Dedifferentiated amniotic fluid mesenchymal stem cell (primary cell): ENCODE measurements at regions not wholly inside any gene's neighbourhood (a gene's known extent, or its start where the extent isn't known, plus 50 kb on each side); places are given as distances from the start of the nearest gene placed in this dataset.
"Not testable (repeated sequence)": the region's sequence is repeated elsewhere in the genome, so short reads cannot be mapped to it uniquely, and the experiment has no call there.

ENCODE experiments used
- DNase-seq: peaks from one replicate; pipeline ENCODE4 v3.0.0-alpha.2; 2016; ENCODE audit errors: extremely low spot score

DNA sequence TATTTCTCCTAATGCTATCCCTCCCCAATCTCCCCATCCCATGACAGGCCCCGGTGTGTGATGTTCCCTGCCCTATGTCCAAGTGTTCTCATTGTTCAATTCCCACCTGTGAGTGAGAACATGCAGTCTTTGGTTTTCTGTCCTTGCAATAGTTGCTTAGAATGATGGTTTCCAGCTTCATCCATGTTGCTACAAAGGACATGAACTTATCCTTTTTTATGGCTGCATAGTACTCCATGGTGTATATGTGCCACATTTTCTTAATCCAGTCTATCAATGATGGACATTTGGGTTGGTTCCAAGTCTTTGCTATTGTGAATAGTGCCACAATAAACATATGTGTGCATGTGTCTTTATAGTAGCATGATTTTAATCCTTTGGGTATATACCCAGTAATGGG is 51.3 kb upstream of the RIOK2 start:
- DNase-seq: not testable (repeated sequence)

DNA sequence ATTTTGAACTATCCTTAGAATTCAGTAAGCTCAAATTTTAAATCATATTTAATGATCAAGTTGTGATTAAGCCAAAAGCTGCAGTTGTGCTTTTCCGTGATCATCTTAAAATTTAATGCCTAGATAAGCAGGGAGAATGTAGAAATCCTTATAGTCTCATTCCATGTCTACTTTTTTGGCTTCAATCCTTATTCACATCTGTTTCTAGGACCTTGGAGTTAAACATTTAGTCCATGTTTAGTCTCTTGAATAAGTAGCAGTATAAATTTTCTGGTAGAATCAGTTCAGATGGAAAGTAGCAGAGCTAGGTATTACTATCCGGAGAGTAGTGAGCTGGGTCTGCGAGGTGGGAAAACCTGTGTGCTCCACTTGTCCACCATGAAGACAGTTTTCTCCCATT is 59.3 kb upstream of the RIOK2 start:
- no peak for DNase-seq

DNA sequence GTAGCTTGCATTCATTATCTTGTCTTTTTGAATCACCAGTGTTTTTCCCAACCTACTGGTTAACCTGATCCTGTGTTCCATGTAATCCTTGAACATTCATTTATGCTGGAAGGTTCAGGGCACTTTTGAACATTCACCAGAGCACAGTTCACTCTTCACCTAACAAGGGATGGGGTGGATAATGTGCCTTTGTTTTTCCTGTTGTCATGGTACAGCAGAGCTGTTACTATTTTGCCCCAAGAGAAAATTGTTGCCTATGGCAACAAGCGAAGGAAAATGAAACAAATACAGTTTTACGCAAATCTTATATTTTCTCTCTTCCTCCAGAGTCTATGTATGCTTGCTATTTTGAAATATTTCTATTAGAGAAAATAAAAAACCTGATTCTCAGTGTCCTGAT is 60.3 kb upstream of the RIOK2 start:
- no peak for DNase-seq

DNA sequence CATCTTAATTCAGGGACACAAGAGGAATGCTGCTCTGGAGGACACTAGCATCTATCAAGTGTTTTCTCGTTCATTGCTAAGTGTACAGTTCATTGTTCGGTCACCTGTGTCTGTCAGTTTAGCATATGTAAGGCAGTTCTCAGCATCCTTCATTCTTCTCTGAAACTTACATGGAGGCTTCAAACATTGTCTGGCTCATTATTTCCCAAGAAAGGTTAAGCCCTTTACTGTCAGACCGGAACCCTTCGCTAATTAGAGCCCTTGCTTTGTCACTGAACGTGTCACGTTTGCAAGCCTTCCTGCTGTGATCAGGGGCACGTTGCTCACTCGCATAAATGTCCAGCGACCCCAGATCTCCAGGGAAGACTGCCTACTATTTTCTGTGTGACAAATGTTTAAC is 62.3 kb upstream of the RIOK2 start:
- DNase-seq: no peak

DNA sequence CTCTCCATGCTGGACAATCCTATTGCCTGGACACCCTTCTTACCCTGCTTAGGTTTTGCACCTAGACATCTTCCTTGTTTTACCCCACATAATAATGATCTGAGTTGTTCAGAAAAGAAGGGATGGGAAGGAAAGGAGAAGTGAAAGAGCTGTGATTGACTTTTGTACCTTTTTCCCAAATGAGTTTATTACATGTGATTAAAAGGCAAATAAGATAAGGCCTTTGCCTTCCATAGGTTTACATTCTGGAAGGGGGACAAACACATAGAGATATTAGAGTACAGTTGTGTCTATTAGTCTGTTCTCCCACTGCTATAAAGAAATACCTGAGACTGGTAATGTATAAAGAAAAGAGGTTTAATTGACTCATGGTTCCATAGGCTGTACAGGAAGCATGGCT is 67.1 kb upstream of the RIOK2 start:
- no peak for DNase-seq

DNA sequence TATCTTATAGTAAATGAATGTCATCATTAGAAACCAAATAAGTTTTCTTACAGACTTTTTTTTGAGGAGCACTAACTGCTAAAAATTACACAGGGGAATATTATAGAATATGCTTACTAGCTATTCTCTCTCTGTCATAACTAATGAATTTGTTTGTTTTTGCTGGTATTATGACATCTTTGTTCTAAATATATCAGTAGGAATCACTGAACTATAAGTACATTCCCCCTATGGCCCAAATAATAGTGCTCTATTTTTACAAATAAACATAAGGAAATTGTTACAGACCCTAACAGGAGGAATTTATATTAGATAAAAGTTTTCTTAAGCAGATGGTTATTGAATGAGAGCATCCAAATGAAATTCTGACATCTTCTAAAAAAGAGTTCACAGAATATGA is 83.0 kb upstream of the RIOK2 start:
- no peak for DNase-seq

DNA sequence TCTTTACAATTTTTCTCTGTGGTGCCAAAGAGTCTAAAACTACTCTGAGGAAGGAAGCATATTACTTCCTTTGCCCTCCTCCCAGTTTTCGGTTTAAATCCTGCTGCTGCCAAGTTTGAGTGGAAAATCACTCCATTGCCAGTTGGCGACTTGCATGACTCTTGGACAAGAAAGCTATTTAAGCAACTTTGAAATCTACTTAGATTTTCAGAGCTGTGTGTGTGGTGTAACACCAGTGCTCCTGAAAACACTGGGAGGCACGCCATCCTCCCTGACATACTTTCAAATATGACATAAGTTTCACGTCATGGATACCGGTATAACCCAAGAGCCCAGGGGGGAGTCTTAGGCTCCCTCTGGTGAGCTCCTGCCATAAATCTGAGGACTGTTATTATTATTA is 83.5 kb upstream of the RIOK2 start:
- no peak for DNase-seq

DNA sequence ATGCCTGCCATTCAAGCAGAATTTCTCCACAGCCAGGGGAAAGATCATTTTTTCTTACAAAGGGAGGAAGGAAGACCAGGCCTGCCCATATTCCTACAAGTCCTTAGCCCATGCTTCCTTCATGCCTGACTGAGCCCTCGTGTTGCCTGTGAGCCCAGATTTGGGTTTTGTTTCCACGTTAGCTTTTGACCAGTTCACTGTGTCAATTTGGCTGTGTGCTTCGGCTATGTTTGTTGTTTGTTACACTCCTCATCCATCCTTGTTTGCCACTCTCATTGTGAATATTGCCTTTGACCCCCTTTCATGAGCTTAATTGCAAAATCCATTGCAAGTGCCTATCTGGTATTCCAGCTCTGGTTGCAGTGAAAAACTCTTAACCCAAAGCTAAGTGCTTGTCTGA is 84.7 kb upstream of the RIOK2 start:
- no peak for DNase-seq

DNA sequence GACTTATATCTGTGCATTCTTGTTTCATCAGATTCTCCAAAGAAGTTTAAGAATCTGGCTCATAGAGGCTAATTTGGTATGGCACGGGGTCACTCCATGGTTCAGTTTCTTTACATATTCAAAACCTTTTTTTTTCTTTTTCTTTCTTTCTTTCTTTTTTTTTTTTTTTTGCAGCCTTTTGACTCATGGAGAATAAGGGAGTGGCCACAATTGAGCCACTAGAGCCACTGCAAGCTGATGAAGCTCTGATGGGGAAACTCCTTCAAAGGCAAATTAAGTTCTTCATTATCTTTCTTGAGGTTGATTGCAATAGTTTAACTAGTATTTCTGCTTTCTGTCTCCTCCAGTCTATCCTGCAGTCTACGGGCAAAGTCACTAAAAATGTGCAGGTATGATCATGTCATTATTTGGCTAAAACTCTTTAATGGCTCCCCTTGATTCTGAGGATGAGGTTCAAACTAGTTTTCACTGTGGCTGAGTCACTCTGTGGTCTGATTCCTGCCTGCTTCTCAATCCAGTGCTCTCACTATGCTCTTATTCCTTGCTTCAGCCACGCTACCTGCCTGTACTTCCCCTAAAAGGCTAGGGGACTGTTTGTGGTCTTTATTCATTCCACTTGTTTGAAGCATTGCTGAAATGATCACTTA is 93.5 kb upstream of the RIOK2 start:
- no peak for DNase-seq

DNA sequence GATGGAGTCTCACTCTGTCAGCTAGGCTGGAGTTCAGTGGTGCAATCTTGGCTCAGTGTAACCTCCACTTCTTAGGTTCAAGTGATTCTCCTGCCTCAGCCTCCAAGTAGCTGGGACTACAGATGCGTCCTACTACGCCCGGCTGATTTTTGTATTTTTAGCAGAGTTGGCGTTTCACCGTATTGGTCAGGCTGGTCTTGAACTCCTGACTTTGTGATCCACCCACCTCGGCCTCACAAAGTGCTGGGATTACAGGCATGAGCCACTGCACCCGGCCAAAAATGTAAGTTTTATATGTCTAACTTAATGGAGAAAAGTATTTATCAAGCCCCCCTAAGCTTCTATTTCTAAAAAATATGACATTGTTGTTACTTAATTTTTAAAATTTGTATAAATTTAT is 98.2 kb upstream of the RIOK2 start:
- no peak for DNase-seq

DNA sequence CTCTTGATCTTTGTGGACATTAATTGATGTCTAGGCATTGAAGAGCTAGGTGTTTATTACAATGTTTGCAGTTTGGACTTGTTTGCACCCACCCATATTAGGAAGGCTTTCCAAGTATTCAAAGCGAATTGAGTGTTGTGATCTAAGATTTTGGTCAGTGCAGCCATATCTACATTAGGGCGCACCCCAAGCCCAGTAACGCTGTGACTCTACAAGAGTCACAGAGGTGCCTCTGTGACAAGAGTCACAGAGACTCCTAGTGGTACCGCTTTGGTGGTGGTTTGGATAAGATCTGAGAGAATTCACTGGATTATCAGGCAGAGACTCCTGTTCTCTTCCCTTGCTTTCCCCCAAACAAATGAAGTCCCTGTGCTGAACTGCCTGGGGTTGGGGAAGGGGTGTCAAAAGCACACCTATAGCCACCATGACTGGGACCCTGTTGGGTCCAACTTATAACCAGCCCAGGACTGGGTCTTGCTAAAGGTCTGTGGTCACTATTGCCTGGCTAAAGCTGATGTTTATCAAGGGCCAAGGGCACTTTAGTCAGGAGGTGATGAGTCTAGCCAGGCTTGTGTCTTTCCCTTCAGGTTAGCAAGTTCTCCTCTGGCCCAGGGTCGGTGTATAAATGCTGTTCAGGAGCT is 114.1 kb upstream of the RIOK2 start:
- DNase-seq: no peak

DNA sequence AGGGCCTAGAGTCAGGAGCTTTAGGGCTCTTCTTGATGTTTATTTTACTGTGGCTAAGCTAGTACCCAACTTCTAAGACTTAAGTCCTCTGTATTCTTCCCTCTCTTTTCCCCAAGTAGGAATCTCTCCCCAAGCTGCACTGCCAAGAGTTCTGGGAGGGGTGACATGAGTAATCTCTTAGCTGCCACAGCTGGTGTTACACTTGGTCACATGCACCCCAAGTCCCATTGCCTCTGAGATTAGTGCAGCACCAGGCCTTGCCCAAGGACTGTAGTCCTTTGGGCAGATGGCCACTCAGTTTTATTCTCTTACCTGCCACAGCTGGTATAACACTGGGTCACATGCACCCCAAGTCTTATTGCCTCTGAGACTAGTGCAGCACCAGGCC is 114.7 kb upstream of the RIOK2 start:
- no peak for DNase-seq

DNA sequence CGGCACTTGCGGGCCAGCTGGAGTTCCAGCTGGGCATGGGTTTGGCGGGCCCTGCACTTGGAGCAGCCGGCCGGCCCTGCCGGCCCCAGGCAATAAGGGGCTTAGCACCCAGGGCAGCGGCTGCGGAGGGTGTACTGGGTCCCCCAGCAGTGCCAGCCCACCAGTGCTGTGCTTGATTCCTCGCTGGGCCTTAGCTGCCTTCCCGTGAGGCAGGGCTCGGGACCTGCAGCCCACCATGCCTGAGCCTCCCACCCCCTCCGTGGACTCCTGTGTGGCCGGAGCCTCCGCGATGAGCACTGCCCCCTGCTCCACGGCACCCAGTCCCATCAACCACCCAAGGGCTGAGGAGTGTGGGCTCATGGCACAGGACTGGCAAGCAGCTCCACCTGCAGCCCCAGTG is 118.1 kb upstream of the RIOK2 start:
- DNase-seq: not testable (repeated sequence)

DNA sequence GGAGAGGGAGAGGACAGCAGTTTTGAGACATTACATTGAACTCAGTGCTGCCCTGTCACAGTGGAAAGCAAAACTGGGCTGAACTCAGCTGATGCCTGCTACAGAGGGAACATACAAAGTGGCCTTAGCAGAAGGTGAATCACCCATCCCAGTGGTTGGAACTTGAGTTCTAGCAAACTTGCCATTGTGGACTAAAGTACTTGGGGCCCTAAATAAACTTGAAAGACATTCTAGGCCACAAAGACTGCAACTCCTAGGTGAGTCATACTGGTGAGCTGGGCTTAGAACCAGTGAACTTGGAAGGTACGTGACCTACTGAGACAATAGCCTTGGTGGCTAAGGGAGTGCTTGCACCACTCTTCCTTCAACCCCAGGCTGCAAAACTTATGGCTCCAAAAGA is 155.7 kb upstream of the RIOK2 start:
- DNase-seq: no peak

DNA sequence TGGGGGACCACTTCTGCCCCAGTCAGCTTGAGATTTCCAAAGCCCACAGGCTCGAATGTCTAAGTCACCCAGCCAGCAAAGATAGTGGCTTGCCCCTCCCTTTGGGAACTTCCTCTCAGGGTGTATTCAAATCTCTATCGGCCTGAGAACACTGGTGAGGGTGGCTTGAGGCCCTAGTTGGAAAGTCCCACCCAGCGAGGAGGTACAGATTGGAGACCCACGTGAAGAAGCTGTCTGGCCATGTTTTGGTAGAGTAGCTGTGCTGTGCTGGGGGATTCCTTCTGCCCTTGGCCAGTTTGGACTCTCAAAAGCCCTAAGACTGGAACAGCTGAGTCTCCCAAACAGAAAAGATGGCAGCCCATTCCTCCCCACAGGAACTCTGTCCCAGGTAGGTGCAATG is 172.7 kb upstream of the RIOK2 start:
- no peak for DNase-seq

DNA sequence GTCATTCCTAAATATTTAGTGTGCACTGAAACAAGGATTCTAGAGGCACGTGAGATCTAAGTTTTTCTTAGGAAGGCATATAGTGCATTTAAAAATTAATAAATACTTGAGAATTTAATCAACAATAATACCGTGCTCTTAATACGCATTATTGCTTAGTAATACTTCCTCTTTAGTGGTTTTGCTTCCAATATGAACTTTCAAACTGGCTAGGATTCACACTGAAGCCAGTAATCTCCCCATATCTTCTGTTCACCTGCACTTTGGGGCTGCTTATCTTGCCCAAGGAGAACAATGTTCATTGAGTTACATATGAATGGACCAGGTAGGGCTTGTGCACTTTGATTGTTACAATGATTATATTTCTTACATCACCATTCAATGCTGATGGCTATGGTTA is 180.5 kb upstream of the RIOK2 start:
- no peak for DNase-seq

DNA sequence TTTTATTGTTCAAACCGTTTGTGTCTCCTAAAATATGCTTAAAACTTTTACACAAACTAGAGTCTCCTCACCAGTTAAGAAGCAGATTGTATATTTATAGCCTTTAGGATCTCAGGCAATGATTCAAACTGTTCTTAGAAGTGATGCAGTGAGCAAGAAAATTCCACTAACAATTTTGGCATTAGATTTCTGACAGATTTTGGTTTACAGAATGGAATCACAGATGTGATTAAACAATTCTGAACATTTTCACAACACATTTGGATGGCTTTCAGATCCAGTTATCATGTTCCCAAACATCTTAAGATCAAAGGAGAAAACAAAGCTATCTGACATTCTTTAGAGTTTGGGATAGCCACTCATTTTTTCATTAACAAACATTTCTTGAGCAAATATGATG is 181.7 kb upstream of the RIOK2 start:
- DNase-seq: no peak

DNA sequence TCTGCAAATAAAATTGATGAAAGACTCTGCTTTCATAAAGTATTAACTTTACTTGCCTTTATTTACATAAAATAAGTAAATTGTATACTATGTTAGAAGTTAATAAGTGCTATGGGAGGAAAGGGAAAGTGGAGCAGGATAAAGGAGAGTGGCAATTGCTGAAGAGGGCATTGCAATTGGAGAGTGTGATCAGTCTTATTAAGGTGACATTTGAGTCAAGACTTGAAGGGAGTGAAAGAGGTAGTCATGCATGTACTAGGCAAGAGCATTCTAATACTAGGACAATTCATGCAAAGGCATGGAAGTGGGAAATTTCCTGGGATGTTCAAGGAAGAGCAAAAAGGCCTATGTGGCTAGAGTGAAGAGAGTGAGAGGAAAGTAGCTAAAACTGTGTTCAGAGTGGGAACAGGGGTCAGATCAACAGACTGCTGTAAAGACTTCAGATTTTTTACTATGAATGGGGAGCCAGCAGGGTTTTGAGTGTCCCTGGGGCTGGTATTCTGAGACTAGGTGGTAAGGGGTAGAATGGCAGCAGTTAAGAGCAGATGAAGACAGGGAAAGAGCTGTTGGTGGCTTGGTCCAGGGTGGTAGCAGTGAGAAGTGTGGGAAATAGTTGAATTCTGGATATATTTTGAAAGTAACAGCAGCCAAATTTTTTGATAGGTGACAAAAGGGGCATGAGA is 182.3 kb upstream of the RIOK2 start:
- no peak for DNase-seq

DNA sequence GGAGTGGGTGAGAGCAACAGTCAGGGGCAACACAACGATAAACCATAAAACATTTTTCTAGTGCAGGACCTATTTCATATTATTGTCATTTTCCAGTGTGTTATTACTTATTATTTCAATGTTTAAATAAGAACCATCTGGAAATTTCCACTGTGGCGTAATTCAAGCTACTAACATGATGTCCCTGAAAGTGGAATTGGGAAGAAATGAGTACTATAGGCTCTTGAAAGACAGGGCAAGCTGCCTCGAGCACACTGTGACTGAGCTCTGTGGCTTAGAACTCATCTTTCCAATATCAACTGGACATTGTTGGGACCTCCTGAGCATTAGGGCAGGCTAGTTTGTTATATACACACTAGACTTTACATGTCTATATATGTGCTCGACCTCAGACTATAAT is 182.9 kb upstream of the RIOK2 start:
- DNase-seq: no peak

DNA sequence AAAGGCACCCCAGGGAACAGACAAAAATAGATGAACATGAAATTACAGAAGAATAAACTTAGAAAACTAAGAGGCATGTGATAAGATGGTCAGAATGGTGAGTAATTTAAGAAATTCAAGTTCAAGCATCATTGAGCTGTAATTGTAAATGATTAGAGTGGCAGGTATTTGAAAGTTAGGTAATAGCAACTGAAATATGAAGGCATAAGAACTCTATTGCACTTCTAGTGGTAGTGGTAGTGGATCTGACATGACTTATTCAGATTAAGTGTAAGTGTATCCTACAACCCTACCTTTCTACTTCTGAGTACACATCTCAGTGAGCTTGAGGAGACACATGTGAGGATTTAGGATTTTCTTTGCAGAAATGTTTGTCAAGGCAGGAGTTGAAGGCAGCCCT is 192.9 kb upstream of the RIOK2 start:
- DNase-seq: no peak

DNA sequence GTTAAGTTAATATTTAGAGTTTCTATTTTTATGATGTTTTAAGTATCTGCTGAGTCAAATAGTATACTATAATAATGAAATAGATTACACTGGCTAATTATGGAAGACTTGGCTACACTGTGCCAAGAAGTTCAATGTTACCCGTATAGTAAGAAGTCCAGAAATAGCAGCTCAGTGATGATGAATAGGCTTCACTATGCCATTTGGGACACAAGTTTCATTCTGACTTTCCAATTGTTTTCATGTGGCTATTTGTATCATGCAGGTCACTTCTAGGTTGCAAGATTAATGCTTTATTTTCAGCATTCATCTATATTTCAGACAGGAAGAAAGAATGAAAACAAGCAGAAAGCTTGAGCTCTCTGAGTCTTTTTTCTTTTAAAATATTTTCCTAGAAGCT is 194.5 kb upstream of the RIOK2 start:
- no peak for DNase-seq

DNA sequence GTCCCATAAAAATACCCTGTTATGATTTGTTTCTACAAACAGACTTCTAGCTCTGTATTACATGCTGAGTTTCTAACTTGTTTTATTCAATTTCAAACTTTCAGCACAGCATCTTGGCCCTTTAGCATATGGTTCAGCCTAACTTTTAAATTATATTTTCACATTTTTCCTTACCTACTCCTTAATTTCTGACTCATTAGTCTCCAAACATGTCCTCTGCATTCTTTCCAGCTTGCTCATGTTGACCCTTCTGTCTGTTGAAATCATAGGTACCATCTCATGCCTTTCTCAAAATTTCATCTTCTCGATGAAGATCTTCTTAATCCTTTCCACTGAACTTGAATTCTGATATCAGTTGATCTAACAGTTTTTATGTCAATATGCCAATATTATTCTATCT is 200.9 kb upstream of the RIOK2 start:
- no peak for DNase-seq

DNA sequence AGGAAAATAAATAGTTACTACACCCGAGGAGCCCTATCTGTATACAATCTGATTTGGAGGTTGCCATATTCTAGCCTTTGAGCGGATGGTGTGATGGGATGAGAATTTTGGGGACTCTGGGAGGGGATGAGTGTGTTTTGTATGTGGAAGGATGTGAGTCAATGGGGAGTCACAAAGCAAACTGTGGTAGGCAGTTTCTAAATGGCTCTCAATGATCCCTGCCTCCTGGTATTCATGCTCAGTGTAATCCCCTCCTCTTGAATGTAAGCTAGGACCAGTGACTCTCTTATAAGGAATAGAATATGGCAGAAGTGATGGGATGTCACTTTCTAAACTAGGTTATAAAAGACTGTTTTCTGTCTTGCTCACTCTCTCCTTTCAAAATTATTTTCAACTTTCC is 205.7 kb upstream of the RIOK2 start:
- no peak for DNase-seq

DNA sequence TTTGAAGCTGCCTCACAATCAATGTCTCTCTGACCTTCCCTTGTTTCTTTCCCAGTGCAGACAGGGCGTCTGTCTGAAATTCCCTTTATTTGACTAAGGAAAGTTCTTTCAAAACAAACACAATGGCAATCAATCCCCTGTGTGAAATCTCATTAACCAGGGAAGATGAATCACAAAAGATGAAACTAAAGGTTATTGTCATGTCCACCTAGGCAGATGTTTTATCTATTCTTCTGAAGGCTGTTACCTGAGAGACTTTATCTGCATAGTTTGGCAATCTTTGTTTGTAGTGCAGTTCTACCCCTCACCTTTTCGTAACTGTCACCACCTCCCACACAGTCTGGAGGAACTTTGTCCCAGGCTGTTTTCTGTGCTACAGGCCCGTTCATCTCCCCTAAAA is 217.5 kb upstream of the RIOK2 start:
- no peak for DNase-seq
